ENCODE measurements at regions not wholly inside any gene's neighbourhood (a gene's known extent, or its start where the extent isn't known, plus 50 kb on each side); places are given as distances from the start of the nearest gene placed in this dataset.

GRCh38 chr5:164798110-164798509 lies 1292.7 kb downstream of the MAT2B start:
- H3K27me3 ChIP-seq = no peaks in the 10 kb centered on the region
- no peak for TF ChIP-seq POLR2A (IDR thresholded peaks at IDR 0.05)
- no peak for TF ChIP-seq CTCF (IDR thresholded peaks at IDR 0.05)
- H3K36me3 ChIP-seq = no peaks in the 10 kb centered on the region
- no peaks in the 10 kb centered on the region for H3K9me3 ChIP-seq
- no peak overlapping the region for H3K27ac ChIP-seq
- 50% methylated on average over 3 of the region's 3 CpGs for WGBS (ENCODE audit: insufficient coverage, low coverage, low lambda C conversion rate, missing lambda C conversion rate)
- ATAC-seq (no peak), DNase-seq (no peak)
- no peaks in the 10 kb centered on the region for H3K4me1 ChIP-seq
- no peak overlapping the region for H3K4me3 ChIP-seq
- intact Hi-C loops (cut with DNase I) = no loop called here

- no peak overlapping the region for H3K4me3 ChIP-seq
- no peaks in the 10 kb centered on the region for H3K27me3 ChIP-seq
- no peak for DNase-seq
- no peak for ATAC-seq
- no peak for TF ChIP-seq POLR2A (IDR thresholded peaks at IDR 0.05)
- no peak for TF ChIP-seq CTCF (IDR thresholded peaks at IDR 0.05)
- intact Hi-C loops (cut with DNase I) = no loop called here
- no peaks in the 10 kb centered on the region for H3K36me3 ChIP-seq
- H3K27ac ChIP-seq = no peak overlapping the region
- H3K4me1 ChIP-seq = no peaks in the 10 kb centered on the region
- H3K9me3 ChIP-seq = no peaks in the 10 kb centered on the region
- WGBS (ENCODE audit: insufficient coverage, low coverage, low lambda C conversion rate, missing lambda C conversion rate) = 10% methylated on average over 2 of the region's 2 CpGs
Measured at GRCh38 chr5:164799391-164799790, 1294.0 kb downstream of the MAT2B start.

GRCh38 chr5:164801910-164802309 lies 1296.5 kb downstream of the MAT2B start:
- intact Hi-C loops (cut with DNase I) = no loop called here
- Histone ChIP-seq H3K27ac (no peak overlapping the region), H3K4me3 (no peak overlapping the region), H3K36me3 (no peaks in the 10 kb centered on the region), H3K4me1 (no peaks in the 10 kb centered on the region), H3K9me3 (no peaks in the 10 kb centered on the region), H3K27me3 (no peaks in the 10 kb centered on the region)
- DNase-seq (no peak), ATAC-seq (no peak)
- WGBS (ENCODE audit: insufficient coverage, low coverage, low lambda C conversion rate, missing lambda C conversion rate) = 84% methylated on average over 2 of the region's 4 CpGs
- TF ChIP-seq CTCF (IDR thresholded peaks at IDR 0.05) = no peak
- TF ChIP-seq POLR2A (IDR thresholded peaks at IDR 0.05) = no peak

GRCh38 chr5:164809821-164810220 lies 1304.4 kb downstream of the MAT2B start:
- intact Hi-C loops (cut with DNase I) = no loop called here
- no peaks in the 10 kb centered on the region for H3K27me3 ChIP-seq

More at GRCh38 chr5:164809821-164810220, 1304.4 kb downstream of the MAT2B start:
- Histone ChIP-seq H3K9me3 (no peaks in the 10 kb centered on the region), H3K4me3 (no peak overlapping the region), H3K4me1 (no peaks in the 10 kb centered on the region), H3K27ac (no peak overlapping the region), H3K36me3 (no peaks in the 10 kb centered on the region)
- DNase-seq (no peak), ATAC-seq (no peak)
- TF ChIP-seq POLR2A (IDR thresholded peaks at IDR 0.05) (no peak), CTCF (IDR thresholded peaks at IDR 0.05) (no peak)
